B cell (primary cell): ENCODE measurements at regions not wholly inside any gene's neighbourhood (a gene's known extent, or its start where the extent isn't known, plus 50 kb on each side); places are given as distances from the start of the nearest gene placed in this dataset.

ENCODE experiments used
- EZH2 ChIP-seq: IDR thresholded peaks from 2 replicates; pipeline ENCODE4 v1.6.1; 2012; ENCODE audit warnings: borderline replicate concordance, low read depth, mild to moderate bottlenecking, moderate library complexity, low read length; ENCODE audit not compliant: insufficient read depth, poor library complexity, severe bottlenecking
- TF ChIP-seq, protein P1 (sequence below): fragments of 200-600 bp; IDR thresholded peaks from one replicate; pipeline ENCODE4 v1.8.0; 2022; ENCODE audit warnings: antibody characterized with exemption, mild to moderate bottlenecking

DNA sequence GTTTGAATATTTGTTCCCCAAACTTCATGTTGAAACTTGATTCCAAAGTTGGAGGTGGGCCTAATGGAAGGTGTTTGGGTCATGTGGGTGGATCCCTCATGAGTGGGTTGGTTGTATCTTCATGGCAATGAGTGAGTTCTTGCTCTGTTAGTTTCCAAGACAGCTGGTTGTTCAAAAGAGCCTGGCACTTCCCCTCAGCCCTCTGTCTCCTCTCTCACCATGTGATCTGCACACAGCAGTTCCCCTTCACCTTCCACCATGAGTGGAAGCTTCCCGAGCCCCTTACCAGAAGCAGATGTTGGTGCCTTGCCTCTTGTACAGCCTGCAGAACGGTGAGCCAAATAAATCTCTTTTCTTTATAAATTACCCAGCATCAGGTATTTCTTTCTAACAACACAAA lies 327.1 kb upstream of the SLCO3A1 start:
- TF ChIP-seq, protein P1, sequence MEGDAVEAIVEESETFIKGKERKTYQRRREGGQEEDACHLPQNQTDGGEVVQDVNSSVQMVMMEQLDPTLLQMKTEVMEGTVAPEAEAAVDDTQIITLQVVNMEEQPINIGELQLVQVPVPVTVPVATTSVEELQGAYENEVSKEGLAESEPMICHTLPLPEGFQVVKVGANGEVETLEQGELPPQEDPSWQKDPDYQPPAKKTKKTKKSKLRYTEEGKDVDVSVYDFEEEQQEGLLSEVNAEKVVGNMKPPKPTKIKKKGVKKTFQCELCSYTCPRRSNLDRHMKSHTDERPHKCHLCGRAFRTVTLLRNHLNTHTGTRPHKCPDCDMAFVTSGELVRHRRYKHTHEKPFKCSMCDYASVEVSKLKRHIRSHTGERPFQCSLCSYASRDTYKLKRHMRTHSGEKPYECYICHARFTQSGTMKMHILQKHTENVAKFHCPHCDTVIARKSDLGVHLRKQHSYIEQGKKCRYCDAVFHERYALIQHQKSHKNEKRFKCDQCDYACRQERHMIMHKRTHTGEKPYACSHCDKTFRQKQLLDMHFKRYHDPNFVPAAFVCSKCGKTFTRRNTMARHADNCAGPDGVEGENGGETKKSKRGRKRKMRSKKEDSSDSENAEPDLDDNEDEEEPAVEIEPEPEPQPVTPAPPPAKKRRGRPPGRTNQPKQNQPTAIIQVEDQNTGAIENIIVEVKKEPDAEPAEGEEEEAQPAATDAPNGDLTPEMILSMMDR, result no peak
- no peak for TF ChIP-seq EZH2
